Heart left ventricle (tissue), 16 donors: ENCODE measurements at regions not wholly inside any gene's neighbourhood (a gene's known extent, or its start where the extent isn't known, plus 50 kb on each side); places are given as distances from the start of the nearest gene placed in this dataset.

Experiments used
- ATAC-seq, 4 donors: fragments of 200-7000 bp; cut with Tn5 transposase; one replicate each; pipeline ENCODE4 v1.9.1; 2020 to 2022; ENCODE audit warnings: moderate library complexity in 4 of 4, mild to moderate bottlenecking in 3 of 4, moderate number of reproducible peaks in 1 of 4
- DNase-seq, 5 donors: peaks; one replicate each; pipeline ENCODE4 v3.0.0-alpha.2; 2020
- H3K27ac ChIP-seq, 12 donors: fragments of 200-600 bp; sonication (generic) in 4 of 12; one replicate each; pipeline versions ENCODE4 v1.5.0 to v1.8.0; 2016 to 2022; ENCODE audit warnings: mild to moderate bottlenecking in 2 of 12
- H3K27me3 ChIP-seq, 9 donors: fragments of 200-600 bp; sonication (generic) in 2 of 9; one replicate each; pipeline versions ENCODE4 v1.5.1 to v1.8.0; 2016 to 2022; ENCODE audit warnings: mild to moderate bottlenecking in 3 of 9
- H3K36me3 ChIP-seq, 9 donors: fragments of 200-600 bp; sonication (generic) in 2 of 9; one replicate each; pipeline versions ENCODE4 v1.5.0 to v1.8.0; 2018 to 2022; ENCODE audit warnings: mild to moderate bottlenecking in 2 of 9
- H3K4me1 ChIP-seq, 12 donors: fragments of 200-600 bp; sonication (generic) in 4 of 12; one replicate each; pipeline versions ENCODE4 v1.5.0 to v1.8.0; 2016 to 2022; ENCODE audit warnings: mild to moderate bottlenecking in 3 of 12
- H3K4me3 ChIP-seq, 12 donors: fragments of 200-600 bp; sonication (generic) in 4 of 12; one replicate each; pipeline versions ENCODE4 v1.5.0 to v1.8.0; 2017 to 2022; ENCODE audit warnings: mild to moderate bottlenecking in 9 of 12, moderate library complexity in 4 of 12
- H3K9me3 ChIP-seq, 12 donors: fragments of 200-600 bp; sonication (generic) in 4 of 12; one replicate each; pipeline versions ENCODE4 v1.5.0 to v1.8.0; 2016 to 2022; ENCODE audit warnings: mild to moderate bottlenecking in 1 of 12
- CTCF ChIP-seq, 12 donors: fragments of 200-600 bp; sonication (generic) in 4 of 12; IDR thresholded peaks; one replicate each; pipeline versions ENCODE4 v1.5.0 to v1.8.0; 2018 to 2022; ENCODE audit warnings: antibody characterized with exemption in 12 of 12, mild to moderate bottlenecking in 5 of 12
- POLR2A ChIP-seq, 2 donors: fragments of 450-650 bp; IDR thresholded peaks; one replicate each; pipeline ENCODE4 v1.6.1; 2017; ENCODE audit warnings: antibody characterized with exemption in 2 of 2, mild to moderate bottlenecking in 2 of 2, moderate library complexity in 2 of 2
- WGBS, 4 donors: extraction: QIAGEN DNeasy Blood & Tissue Kit in 2 of 4; methylation state at CpG; one replicate each; pipeline versions ENCODE4 v1.1.5 to v1.1.7; 2013 to 2018; 5-methylcytosine and 5-hydroxymethylcytosine counted together
- intact Hi-C, 10 donors: fragments of 100-400 bp; cut with DNase I; formaldehyde crosslinking; loops; one replicate each; pipeline versions ENCODE4 v1.11.1 to v1.14.2; 2022
- donor health status: ischemic (EF 13 %, LVEDD 7.1; RV severe dilation, severe dysfunction).
- donor health status: healthy with polysubstance abuse.
- donor health status: DM: no; HTN: yes; CAD: no.
- donor health status: DM: no; HTN: no; CAD: no.
- donor health status: ischemic (EF 25% LVEDD 6.9; RV normal size, moderate dysfunction).
- donor health status: ischemic (EF 25% LVEDD 5.7; RV mildly dilated, moderate dysfunction).
- donor health status: healthy.
- donor health status: DM: yes; HTN: yes; CAD: no.
- donor health status: ischemic (EF 35%, LVEDD 5.7; RV mildly dilated, moderate dysfunction).
- donor health status: nonischemic (EF 11% LVEDD 7.7; RV severe dilation, severe dysfunction).
- donor health status: DM: yes; HTN: yes; CAD: no.
- donor health status: PGD.
- donor health status: ischemic (EF 29% LVEDD 5.4; RV normal size, mild dysfunction).
- donor health status: nonischemic (EF 23%, LVEDD 6.1; RV moderate dilation, normal function).

- Histone ChIP-seq H3K27me3 (no peaks in the 10 kb centered on the region), H3K9me3 (no peaks in the 10 kb centered on the region), H3K4me1 (no peaks in the 10 kb centered on the region), H3K4me3 (no peak overlapping the region), H3K27ac (no peak overlapping the region), H3K36me3 (no peaks in the 10 kb centered on the region)
- TF ChIP-seq CTCF (IDR thresholded peaks at IDR 0.05) (no peak), POLR2A (IDR thresholded peaks at IDR 0.05) (no peak)
- no peak for DNase-seq
- WGBS, 4 donors: 61 to 86% (median 77%) methylated on average over 1 of the region's 1 CpG
- no peak for ATAC-seq
- intact Hi-C loops: no loop called here
These were observed 1124.6 kb downstream of the JRKL start for GRCh38 chr11:97514446-97514845.

DNA sequence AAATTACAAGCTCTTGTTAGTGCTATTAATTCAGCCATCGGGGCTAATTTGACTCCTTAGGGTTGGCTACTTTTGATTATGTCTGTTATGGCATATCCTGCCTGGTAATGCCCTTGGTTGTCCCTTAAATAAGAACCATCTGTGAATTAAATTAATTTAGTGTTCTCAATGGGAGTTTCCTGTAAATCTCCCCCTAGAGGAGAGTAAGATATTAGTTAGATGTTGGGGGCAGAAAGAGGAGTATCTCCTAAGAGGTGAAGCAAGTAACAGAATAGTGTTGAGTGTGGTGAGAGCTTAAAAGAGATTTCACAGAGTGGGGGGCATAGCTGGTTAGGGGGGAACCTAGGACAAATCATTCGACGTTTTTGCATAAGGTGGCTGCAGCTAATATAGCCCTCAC is 1126.9 kb downstream of the JRKL start:
- TF ChIP-seq CTCF (IDR thresholded peaks at IDR 0.05) (no peak), POLR2A (IDR thresholded peaks at IDR 0.05) (no peak)
- ATAC-seq (no peak), DNase-seq (no peak)
- intact Hi-C loops: no loop called here
- Histone ChIP-seq H3K4me3 (no peak overlapping the region), H3K27me3 (no peaks in the 10 kb centered on the region), H3K36me3 (no peaks in the 10 kb centered on the region), H3K9me3 (peaks cover 0 to 6% (median 0%) of the 10 kb centered on the region in 12 donors), H3K27ac (no peak overlapping the region), H3K4me1 (no peaks in the 10 kb centered on the region)
- 73 to 89% (median 81%) methylated on average over 3 of the region's 3 CpGs for WGBS, 4 donors

GRCh38 chr11:97525273-97525672 is 1135.5 kb downstream of the JRKL start:
- intact Hi-C loops: no loop called here
- H3K27ac ChIP-seq: no peak overlapping the region
- ATAC-seq (no peak), DNase-seq (no peak)
- no peaks in the 10 kb centered on the region for H3K4me1 ChIP-seq
- H3K27me3 ChIP-seq: no peaks in the 10 kb centered on the region
- no peak overlapping the region for H3K4me3 ChIP-seq
- no peaks in the 10 kb centered on the region for H3K36me3 ChIP-seq
- TF ChIP-seq POLR2A (IDR thresholded peaks at IDR 0.05) (no peak), CTCF (IDR thresholded peaks at IDR 0.05) (no peak)
- H3K9me3 ChIP-seq: peaks cover 0 to 6% (median 0%) of the 10 kb centered on the region in 12 donors
- 56 to 63% (median 61%) methylated on average over 2 of the region's 2 CpGs for WGBS, 4 donors

- no peaks in the 10 kb centered on the region for H3K4me1 ChIP-seq
- 95 to 97% (median 97%) methylated on average over 13 to 14 of the region's 14 CpGs for WGBS, 4 donors
- no peak for TF ChIP-seq POLR2A (IDR thresholded peaks at IDR 0.05)
- no peak for TF ChIP-seq CTCF (IDR thresholded peaks at IDR 0.05)
- H3K27me3 ChIP-seq: no peaks in the 10 kb centered on the region
- H3K36me3 ChIP-seq: no peaks in the 10 kb centered on the region
- no peak for ATAC-seq
- no peak for DNase-seq
- intact Hi-C loops: no loop called here
- peaks cover 0 to 19% (median 2%) of the 10 kb centered on the region in 12 donors for H3K9me3 ChIP-seq
- H3K4me3 ChIP-seq: no peak overlapping the region
- H3K27ac ChIP-seq: no peak overlapping the region
These were observed 1147.8 kb downstream of the JRKL start for GRCh38 chr11:97537407-97538150.
